Stimulated activated CD8-positive, alpha-beta memory T cell treated with anti-CD3 and anti-CD28 coated beads, Interleukin-12 subunit alpha, Interleukin-12 subunit beta, amount 100 ng/mL, for 24 hours (primary cell): ENCODE measurements at regions not wholly inside any gene's neighbourhood (a gene's known extent, or its start where the extent isn't known, plus 50 kb on each side); places are given as distances from the start of the nearest gene placed in this dataset.

Source experiments
- DNase-seq: peaks from one replicate; pipeline ENCODE4 v3.0.0-alpha.2; 2020; ENCODE audit errors: extremely low read depth

DNA sequence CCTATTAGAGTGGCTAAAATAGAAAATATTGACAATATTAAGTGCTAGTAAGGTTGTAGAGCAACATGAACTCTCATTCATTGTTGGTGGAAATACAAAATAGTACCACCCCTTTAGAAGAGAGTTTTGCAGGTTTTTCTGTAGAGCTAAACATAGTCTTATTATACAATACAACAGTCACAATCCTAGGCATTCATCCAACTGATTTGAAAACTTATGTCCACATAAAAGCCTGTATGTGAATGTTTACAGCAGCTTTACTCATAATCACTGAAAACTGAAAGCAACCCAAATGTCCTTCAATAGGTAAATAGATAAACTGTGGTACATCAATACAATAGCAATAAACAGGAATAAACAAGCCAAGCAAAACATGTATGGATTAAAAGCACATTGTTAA lies 127.2 kb upstream of the PRNP start:
- no peak for DNase-seq

DNA sequence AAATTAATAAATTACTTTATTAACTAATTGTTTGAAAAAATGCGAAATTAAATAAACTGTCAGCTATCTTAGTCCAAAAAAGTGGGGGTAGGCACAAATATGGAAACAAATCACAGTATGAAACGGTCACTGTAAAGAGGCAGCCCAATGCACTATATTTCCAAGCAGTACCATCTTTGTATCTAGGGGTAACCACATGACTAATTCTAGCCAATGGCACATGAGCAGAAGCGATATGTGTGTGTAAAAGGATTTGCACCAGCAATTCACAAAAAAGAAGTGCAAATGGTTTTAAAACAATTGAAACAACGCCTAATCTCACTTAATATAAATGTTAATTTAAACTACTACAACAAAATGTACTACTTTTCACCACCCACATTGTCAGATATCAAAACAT lies 129.5 kb upstream of the PRNP start:
- DNase-seq = no peak

DNA sequence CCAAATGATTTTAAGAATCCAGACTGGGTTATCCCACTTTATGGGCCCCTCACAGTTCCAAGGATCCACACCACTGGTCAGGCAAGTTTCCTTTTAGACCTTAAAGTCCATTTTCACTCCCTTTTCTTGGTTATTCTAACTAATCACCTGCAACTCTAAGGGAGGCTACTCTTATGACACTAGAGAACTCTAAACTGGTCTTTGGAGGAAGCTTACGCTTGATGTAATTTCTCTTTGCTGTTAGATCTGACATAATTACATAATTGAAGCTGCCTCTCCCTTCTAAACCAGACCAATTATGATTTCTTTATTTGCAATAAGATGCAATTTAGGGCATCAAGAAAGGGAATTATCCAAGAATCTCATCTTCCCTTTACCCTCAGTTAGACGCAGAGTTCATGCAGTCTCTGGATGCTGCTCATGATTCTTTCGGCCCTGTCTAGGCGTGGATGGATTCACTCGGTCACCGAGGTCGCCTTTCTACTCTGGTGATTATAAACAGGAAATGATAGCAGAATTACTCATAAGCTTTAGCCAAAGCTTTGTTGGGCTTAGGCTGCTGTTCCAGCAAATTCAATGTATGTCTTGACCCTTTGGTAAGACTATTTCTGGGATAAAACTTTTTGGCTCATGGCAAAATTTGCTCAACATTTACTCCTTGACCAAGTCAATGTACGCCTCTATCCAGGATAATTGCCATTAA lies 130.9 kb upstream of the PRNP start:
- no peak for DNase-seq

DNA sequence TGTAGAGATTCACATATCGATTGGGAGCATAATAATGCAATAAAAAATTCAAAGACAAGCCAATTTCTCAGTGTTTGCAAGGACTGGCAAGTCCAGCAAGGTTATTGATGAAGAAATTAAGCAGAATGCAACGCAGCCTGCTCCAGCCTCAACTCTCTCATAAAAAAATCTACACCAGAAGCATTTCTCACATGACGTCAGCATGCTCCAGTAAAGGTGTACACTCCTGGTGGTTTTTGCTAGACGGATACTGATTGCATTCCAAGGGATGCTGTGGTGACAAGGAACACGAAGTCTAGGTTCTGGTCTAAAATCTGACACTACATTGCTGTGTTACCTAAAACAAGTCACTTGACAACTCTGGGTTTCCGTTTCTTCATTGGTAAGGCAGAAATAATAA lies 131.9 kb upstream of the PRNP start:
- DNase-seq = no peak

DNA sequence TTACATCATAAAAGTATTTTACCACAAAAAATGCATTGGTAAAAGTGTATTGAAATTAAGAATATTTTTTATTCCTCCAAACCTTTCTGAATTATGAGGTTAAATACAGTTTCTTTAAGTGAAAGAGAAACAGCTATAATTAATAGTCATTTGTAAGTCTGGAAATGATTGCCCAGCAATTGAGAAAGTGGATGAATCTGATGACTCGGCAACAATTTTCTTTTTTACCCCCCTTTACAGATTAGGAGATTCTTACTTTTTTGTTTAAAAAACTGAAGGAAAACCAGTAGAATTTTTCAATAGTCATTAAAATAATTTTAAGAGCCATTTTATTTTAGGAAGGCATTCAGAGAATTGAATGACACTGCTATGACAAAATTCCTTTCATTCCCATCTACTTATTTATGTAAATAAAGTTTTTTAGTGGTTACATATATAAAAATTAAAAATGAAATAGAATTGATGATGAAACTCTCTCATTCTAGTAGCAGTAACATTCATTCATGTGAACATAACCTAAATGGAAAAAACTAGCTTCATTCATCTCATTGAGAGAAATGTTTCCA lies 134.1 kb upstream of the PRNP start:
- DNase-seq = no peak

DNA sequence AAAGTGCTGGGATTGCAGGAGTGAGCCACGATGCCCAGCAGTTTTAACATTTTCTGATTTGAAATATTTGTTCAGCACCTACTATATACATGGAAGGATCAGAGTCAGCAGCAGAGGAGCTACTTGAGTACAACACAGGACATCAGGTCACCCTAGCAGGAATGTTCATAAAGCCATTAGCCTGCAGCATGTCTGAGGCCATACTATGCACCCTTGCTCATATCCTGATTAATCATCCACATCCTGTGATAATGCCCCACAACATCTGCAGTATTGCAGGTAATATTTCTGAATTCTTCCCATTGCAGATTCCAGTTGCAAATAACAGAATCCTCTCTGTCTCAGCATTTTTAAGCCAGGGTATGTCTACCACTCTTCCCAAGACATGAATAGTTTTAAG lies 135.5 kb upstream of the PRNP start:
- no peak for DNase-seq

DNA sequence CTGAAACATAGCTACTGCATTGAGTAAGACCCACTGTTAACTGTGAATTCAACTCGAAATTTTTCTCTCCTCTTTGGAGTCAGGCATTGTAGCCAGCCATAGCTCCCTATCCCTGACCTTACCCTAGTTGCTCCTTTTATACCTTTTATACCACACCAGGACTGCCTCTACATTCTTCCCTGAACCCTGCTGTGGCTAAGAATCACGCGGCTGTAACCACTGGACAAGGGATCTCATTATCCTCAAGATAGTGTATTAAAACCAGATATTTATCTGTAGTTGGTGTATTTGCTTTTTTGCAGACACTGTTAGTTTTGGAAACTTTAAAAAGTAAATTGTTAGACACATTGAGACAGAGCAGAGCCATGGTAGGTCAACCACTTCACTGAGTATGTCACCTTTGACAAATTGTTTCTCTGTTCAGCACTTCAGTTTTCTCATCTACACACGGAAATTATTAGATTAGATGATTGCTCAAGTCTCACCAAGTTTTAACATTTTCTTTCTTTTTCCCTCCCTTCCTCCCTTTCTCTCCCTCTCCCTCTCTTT lies 136.5 kb upstream of the PRNP start:
- DNase-seq = no peak

DNA sequence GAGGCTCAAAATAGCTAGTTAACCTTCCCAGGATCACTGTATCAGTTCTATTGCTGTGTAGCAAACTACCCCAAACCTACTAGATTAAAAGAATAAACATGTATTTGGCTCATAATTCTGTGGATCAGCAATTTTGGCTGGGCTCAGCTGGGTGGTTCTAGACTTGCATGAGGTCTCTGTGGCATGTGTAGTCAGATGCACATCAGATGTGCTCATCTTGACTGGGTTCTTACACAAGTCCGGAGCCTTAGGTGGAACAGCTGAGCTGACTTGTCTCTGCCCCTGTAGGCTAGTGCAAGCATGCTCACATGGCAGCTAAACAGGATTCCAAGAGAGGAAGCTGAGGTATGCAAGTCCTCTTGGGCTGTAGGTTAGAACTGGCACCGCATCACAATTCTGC lies 137.7 kb upstream of the PRNP start:
- no peak for DNase-seq

DNA sequence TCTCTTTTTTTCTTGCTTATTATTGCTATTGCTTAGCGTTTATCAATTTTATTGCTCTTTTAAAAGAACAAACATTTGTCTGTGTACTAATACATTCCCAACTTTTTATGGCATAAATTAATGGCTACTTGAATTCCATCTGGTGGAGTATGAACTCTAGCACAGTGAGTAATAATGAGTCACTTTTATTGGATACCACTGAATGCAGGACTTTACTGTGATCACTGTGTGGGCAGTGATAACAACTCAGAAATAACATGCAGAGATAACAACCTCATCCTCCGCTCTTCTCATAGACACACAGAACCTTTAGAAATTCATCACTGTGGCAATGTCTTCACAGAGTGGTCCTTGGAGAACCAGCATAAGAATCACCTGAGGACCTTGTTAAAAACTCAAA lies 139.5 kb upstream of the PRNP start:
- no peak for DNase-seq

DNA sequence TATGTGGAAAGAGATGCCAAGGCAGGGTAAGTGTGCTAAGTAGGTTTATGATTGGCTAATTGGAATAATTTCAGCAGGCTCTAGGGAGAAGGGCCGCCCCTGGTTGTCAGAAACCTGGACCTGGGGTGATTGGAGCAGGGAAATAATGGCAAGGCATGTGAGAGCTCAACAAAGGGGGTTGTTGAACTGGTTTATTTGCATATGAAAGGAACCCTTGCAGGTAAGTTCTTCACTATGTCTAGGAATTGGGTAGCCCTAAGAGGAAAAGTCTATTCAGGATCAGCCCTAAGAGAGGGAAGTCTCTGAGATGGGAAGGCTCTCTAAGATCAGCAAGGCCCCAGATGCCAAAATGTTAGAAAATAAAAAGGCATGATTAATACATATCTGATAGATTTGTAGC lies 139.9 kb upstream of the PRNP start:
- no peak for DNase-seq

DNA sequence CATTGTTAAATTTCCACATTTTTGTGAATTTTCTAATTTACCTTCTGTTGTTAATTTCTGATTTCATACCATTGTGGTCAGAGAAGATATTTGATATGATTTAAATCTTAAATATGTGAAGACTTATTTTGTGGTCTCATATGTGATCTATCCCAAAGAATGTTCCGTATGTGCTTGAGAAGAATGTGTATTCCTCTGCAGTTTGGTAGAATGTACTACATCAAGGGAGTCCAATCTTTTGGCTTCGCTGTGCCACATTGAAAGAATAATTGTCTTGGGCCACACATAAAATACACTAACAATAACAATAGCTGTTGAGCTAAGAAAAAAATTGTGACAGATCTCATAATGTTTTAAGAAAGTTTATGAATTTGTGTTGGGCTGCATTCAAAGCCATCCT lies 140.7 kb upstream of the PRNP start:
- DNase-seq = no peak

DNA sequence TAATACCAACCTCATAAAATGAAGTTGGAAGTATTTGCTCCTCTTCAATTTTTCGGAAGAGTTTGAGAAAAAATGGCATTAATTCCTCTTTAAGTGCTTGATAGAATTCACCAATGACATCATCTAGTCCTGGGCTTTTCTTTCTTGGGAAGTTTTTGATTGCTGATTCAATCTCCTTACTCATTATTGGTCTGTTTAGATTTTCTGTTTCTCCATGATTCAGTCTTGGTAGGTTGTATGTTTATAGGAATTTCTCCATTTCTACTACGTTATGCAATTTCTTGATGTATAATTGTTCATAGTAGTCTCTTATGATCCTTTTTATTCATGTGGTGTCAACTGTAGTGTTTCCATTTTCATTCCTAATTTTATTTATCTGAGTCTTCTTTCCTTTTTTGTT lies 141.5 kb upstream of the PRNP start:
- no peak for DNase-seq

DNA sequence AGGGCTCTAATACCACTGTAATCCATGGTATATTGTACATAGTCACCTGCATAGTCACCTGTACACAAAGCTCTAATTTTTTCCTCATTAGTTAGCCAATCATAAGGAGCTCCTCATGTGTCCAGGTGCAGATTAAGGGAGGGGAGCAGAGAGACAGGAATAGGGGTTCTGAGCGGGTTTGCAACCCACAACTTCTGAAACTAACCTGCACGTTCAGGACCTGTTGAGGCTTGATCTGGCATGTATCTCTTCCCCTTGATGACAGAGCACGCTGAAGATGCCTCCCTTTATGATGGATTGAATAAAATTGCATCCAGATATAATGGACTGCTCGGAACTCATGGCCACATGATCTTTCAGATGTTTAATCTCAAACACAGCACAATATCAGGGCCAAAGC lies 144.0 kb upstream of the PRNP start:
- DNase-seq = no peak

DNA sequence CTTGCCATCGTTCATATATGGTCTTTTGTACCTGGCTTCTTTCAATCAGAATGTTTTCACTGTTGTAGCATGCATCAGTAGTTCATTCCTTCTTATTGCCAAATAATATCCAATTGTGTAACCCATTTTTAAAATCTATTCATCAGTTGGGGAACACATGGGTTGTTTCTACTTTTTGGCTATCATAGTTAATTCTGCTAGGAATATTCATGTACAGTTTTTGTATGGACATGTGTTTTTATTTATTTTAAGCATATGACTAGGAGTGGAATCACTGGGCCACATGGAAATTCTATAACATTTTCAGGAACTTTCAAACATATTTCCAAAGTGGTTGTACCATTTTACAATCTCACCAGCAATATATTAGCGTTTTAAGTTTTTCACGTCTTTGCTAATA lies 151.9 kb upstream of the PRNP start:
- no peak for DNase-seq

DNA sequence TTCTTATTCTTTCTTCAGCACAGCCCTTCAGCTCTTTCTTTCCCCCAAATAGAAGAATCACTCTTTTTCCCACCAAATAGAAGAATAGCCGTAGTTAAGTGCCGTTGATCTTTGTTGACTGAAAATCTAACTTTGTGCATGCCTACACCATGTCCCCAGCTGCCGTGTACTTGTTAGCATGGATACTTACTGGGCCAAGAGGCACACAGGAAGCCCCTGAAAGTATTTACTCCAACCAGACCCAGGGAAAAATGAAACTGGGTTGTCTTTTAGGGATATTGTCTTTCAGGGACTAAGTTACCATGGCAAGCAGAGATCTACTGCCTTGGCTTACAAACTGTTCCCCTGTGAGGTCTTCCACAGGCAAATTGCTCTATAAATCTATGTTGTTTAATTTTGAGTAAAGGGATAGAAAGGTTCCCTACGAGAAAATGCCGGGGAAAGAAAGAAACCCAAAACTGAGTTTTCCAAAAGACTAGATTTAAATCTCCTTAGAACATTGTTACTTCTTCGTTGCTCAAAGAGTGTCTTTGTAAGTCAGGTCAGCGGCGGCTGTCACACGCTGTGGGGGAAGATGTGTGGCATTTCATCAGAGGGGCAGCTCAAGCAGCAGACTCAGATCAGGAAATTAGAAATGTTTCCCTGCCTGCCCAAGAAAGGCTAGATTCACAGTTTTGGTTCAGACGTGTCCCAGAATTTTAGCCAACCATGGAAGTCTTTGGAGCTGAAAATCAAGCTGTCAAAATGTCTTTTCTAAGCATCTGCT lies 152.7 kb upstream of the PRNP start:
- no peak for DNase-seq

DNA sequence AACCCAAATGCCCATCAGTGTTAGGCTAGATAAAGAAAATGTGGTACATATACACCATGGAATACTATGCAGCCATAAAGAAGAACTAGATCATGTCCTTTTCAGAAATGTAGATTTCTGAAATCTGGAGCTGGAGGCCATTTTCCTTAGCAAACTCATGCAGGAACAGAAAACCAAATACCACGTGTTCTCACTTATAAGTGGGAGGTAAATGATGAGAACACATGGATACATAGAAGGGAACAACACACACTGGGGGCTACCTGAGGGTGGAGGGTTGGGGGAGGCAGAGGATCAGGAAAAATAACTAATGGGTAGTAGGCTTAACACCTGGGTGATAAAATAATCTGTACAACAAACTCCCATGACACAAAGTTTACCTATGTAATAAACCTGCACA lies 153.5 kb upstream of the PRNP start:
- DNase-seq = no peak

DNA sequence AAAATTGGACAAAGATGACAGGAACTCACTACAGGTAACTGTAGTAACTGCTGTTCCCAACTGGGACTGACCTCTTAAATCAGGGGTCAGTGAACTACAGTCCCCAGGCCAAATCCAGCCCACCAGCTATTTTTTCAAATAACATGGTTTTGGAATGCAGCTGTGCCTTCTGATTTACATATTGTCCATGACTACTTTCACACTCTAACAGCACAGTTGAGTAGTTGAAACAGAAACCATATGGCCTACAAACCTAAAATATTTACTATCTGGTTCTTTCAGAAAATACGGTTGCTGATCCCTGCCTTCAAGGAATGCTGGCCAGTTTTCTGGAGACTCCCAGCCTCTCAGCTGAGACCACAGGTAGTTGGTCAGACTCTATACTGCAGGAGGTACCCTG lies 161.5 kb upstream of the PRNP start:
- no peak for DNase-seq

DNA sequence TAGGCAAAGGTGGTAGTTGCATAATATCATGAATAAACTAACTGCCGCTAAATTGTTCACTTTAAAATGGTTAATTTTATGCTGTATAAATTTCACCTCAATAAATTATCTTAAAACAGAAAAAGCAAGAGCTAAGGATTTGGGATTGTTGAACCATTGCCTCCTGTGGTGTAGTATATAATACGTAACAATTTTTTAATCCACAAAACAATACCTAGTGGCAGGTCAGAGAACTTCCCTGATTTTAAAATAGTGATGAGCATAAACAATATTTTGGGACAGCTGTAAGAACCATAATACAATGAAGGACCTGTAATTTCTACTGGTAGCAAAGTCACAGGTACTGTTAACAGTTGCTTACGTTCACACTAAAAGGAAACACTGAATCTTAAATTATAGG lies 161.9 kb upstream of the PRNP start:
- no peak for DNase-seq

DNA sequence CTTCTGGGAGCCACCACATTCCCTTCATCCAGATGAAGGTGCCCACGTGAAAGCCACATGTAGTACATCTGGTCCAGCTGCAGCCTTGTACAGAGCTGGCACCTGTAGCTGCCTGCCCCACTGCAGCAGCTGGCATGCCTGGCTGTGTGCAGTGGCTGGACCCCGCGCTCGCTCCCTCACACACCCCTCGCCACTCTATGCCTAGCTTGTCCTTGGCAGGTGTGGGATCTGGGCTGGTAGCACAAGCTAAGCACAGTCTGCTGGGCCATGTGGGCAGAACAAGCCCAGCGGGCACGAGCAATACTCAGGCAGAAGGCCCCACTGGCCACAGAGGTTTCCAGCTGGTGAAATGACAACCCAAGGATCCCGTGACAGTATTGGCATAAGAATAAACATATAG lies 163.9 kb upstream of the PRNP start:
- no peak for DNase-seq

DNA sequence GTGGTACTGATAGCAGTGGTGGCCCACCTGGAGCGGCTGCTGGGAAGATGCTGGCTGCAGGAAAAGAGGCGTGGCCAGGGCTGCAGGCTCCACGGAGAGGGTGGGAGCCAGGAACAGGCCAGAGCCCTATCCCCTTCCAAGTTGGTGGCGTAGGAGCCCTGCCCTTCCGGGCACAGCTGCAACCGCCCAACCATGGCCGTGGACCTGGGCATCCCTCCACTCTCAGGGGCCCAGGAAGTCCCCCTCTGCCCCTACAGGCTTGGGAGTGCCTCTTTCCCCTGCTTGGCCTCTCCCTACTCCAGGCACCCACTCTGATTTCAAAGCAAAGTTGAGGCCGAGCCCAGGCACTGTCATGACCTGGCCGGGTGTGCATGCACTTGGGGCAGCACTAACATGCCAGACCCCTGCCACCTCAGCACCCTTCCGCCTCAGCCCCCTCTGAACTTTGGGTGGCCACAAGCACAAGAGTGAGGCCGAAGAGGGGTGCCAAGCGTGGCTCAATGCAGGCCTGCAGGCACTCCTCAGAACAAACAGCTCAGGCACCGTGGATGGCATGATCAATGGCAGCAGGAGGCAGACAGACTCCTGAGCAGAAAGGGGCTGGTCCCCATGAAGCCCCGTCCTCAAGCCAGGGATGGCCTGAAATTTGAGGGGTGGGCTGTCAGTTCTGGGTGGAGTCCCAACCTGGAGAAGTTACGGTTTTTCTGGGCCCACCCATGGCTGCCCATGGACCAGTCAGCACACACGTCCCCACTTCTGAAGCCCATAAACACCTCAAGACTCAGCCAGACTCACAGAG lies 164.9 kb upstream of the PRNP start:
- DNase-seq = no peak

DNA sequence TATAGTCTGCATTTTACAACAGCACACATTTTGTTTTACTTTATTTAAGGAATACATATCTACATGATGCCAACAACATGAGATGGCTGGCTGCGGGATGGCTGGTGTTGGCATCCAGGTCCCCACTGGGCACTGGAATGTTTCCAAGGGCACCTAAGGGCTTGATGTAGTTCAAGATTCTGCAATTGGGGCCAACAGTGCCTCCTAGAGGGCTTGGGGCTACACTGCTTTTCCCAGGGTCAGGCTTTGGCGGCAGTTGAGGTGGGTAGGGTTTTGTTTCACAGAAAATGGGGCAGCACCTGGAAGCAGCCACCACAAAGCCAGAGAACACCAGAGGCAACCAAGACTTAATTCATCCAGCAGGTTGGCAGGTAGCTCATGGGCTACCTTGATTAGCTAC lies 166.7 kb upstream of the PRNP start:
- no peak for DNase-seq

DNA sequence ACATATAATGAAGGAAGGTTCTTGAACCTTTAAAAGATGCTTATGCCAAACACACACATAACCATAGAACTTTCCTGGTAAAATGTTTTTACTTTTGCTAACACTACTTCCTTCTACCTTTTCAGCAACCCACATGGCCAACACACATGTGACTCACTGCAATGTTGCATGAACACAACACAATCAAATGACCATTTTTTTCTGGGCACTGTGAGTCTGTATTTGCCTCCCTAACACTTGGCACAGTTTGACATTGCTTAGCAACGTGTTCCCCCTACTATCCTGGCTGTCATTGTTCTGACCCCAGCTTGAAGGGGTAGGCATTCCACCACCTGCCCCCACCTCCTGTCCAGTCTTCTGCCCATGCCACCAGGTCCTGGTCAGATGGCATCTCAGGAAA lies 169.4 kb upstream of the PRNP start:
- no peak for DNase-seq
